HG03108 (cell line): ENCODE measurements at regions not wholly inside any gene's neighbourhood (a gene's known extent, or its start where the extent isn't known, plus 50 kb on each side); places are given as distances from the start of the nearest gene placed in this dataset.

ENCODE experiments used
- ATAC-seq: cut with Tn5 transposase; IDR thresholded peaks from one replicate; pipeline ENCODE4 v1.9.1; 2021; ENCODE audit warnings: moderate library complexity; ENCODE audit not compliant: unreplicated experiment

GRCh38 chr14:29102996-29103395 lies 336.4 kb downstream of the FOXG1 start:
- ATAC-seq: no peak

- ATAC-seq: no peak
Observed at GRCh38 chr14:29108908-29109307, 342.3 kb downstream of the FOXG1 start.

- ATAC-seq: no peak
Observed at GRCh38 chr14:29109589-29109988, 343.0 kb downstream of the FOXG1 start.

- ATAC-seq: no peak
Observed at GRCh38 chr14:29111554-29111953, 345.0 kb downstream of the FOXG1 start.

GRCh38 chr14:29123017-29123416 lies 356.4 kb downstream of the FOXG1 start:
- no peak for ATAC-seq

GRCh38 chr14:29126361-29126760 lies 359.8 kb downstream of the FOXG1 start:
- no peak for ATAC-seq

- ATAC-seq: no peak
Observed at GRCh38 chr14:29126865-29127264, 360.3 kb downstream of the FOXG1 start.

GRCh38 chr14:29140016-29140415 lies 373.4 kb downstream of the FOXG1 start:
- no peak for ATAC-seq

- ATAC-seq: no peak
Observed at GRCh38 chr14:29144621-29145020, 378.0 kb downstream of the FOXG1 start.

GRCh38 chr14:29148221-29148620 lies 381.6 kb downstream of the FOXG1 start:
- ATAC-seq: no peak

GRCh38 chr14:29149798-29150197 lies 383.2 kb downstream of the FOXG1 start:
- no peak for ATAC-seq

- no peak for ATAC-seq
Observed at GRCh38 chr14:29150659-29151058, 384.1 kb downstream of the FOXG1 start.

GRCh38 chr14:29156096-29156495 lies 389.5 kb downstream of the FOXG1 start:
- ATAC-seq: no peak

GRCh38 chr14:29161593-29161992 lies 395.0 kb downstream of the FOXG1 start:
- ATAC-seq: no peak

GRCh38 chr14:29163109-29163508 lies 396.5 kb downstream of the FOXG1 start:
- ATAC-seq: no peak

GRCh38 chr14:29165431-29165830 lies 398.8 kb downstream of the FOXG1 start:
- no peak for ATAC-seq

- ATAC-seq: no peak
Observed at GRCh38 chr14:29166507-29166906, 399.9 kb downstream of the FOXG1 start.

- ATAC-seq: no peak
Observed at GRCh38 chr14:29168149-29168548, 401.6 kb downstream of the FOXG1 start.

GRCh38 chr14:29169408-29169807 lies 402.8 kb downstream of the FOXG1 start:
- ATAC-seq: no peak

- no peak for ATAC-seq
Observed at GRCh38 chr14:29175706-29176105, 409.1 kb downstream of the FOXG1 start.

- no peak for ATAC-seq
Observed at GRCh38 chr14:29176876-29177275, 410.3 kb downstream of the FOXG1 start.

- ATAC-seq: no peak
Observed at GRCh38 chr14:29178971-29179370, 412.4 kb downstream of the FOXG1 start.

GRCh38 chr14:29191092-29191491 lies 424.5 kb downstream of the FOXG1 start:
- no peak for ATAC-seq

GRCh38 chr14:29197557-29197956 lies 431.0 kb downstream of the FOXG1 start:
- no peak for ATAC-seq
